ENCODE measurements at regions not wholly inside any gene's neighbourhood (a gene's known extent, or its start where the extent isn't known, plus 50 kb on each side); places are given as distances from the start of the nearest gene placed in this dataset.

- TF ChIP-seq POLR2A (IDR thresholded peaks at IDR 0.05; ENCODE audit: extremely low read depth, insufficient read length) (no peak), CTCF (IDR thresholded peaks at IDR 0.05; ENCODE audit: low read depth, low read length) (no peak), MYC (IDR thresholded peaks at IDR 0.05; ENCODE audit: low read depth, low read length) (no peak)
Observed at GRCh38 chr5:167594750-167595149, 696.7 kb upstream of the WWC1 start.

Measured in NB4 (cell line).